OCI-LY7 (cell line): ENCODE measurements at regions not wholly inside any gene's neighbourhood (a gene's known extent, or its start where the extent isn't known, plus 50 kb on each side); places are given as distances from the start of the nearest gene placed in this dataset.

Experiments
- CTCF ChIP-seq: fragments of 200-600 bp; sonication (generic); conservative IDR thresholded peaks from 2 replicates; pipeline ENCODE4 v1.5.1; 2014; ENCODE audit warnings: mild to moderate bottlenecking, antibody characterized with exemption, low read length, moderate library complexity, mixed read lengths
- EZH2phosphoT487 ChIP-seq: fragments of 200-600 bp; sonication (generic); IDR thresholded peaks from 2 replicates; pipeline ENCODE4 v1.6.1; 2018; ENCODE audit warnings: low read depth, borderline replicate concordance, mild to moderate bottlenecking, mixed run types, antibody characterized with exemption, low read length, moderate library complexity, mixed read lengths

DNA sequence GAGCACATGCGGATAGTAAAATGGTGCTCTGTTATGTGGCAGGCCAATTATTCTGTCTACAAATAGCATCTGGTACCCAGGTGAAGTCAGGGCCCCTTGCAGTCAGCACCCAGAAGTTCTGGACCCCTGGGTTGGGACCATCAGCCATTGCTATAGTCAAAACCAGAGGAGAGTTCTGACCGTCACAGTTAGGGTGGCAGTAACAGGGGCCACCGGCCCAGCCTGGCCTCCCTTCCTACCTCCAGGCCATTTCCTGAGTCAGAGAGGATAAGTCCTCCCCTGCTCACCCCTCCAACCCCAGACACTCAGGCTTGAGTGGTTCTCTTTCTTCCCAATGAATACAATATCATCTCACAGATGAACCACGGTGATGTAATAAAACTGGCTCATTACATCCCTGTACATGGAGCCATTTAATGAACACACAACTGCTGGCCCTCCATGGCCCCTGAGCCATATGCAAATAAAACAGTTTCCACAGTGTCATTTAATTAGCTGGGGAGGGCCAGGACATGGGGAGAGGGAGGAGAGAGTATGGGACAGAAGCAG lies 673.6 kb downstream of the MATN1 start:
- TF ChIP-seq CTCF = no peak
- TF ChIP-seq EZH2phosphoT487 = no peak
